LNCaP clone FGC (cell line): ENCODE measurements at regions not wholly inside any gene's neighbourhood (a gene's known extent, or its start where the extent isn't known, plus 50 kb on each side); places are given as distances from the start of the nearest gene placed in this dataset.

Experiments
- DNase-seq: peaks from one replicate; pipeline ENCODE4 v3.0.0-alpha.2; 2011; ENCODE audit warnings: low read depth
- H3K4me3 ChIP-seq: 2 replicates; pipeline ENCODE4 v1.5.1; 2011; ENCODE audit warnings: mild to moderate bottlenecking, low read depth, low read length, control low read depth
- CTCF ChIP-seq: IDR thresholded peaks from 2 replicates; pipeline ENCODE4 v1.5.1; 2012; ENCODE audit warnings: mild to moderate bottlenecking; ENCODE audit not compliant: control insufficient read depth, insufficient read depth; ENCODE audit errors: extremely low read depth

- no peak for TF ChIP-seq CTCF
- no peak for DNase-seq
Measured at GRCh38 chr16:16881814-16882213, 502.9 kb downstream of the NPIPA7 start.

GRCh38 chr16:16882766-16883165, 503.8 kb downstream of the NPIPA7 start:
- H3K4me3 ChIP-seq: no peak overlapping the region
- no peak for DNase-seq
- TF ChIP-seq CTCF: no peak

More at GRCh38 chr16:16881814-16882213, 502.9 kb downstream of the NPIPA7 start:
- no peak overlapping the region for H3K4me3 ChIP-seq

GRCh38 chr16:16884451-16884850, 505.5 kb downstream of the NPIPA7 start:
- no peak overlapping the region for H3K4me3 ChIP-seq
- TF ChIP-seq CTCF: no peak
- no peak for DNase-seq

GRCh38 chr16:16887193-16887592, 508.3 kb downstream of the NPIPA7 start:
- H3K4me3 ChIP-seq: no peak overlapping the region
- DNase-seq: no peak
- TF ChIP-seq CTCF: no peak

GRCh38 chr16:16890964-16891363, 512.0 kb downstream of the NPIPA7 start:
- no peak for TF ChIP-seq CTCF
- DNase-seq: no peak
- no peak overlapping the region for H3K4me3 ChIP-seq

GRCh38 chr16:16904601-16905000, 525.7 kb downstream of the NPIPA7 start:
- TF ChIP-seq CTCF: no peak
- no peak overlapping the region for H3K4me3 ChIP-seq
- DNase-seq: no peak

GRCh38 chr16:16905850-16906249, 526.9 kb downstream of the NPIPA7 start:
- no peak overlapping the region for H3K4me3 ChIP-seq
- DNase-seq: no peak
- no peak for TF ChIP-seq CTCF
